Hepatocyte (in vitro differentiated cells): ENCODE measurements at regions not wholly inside any gene's neighbourhood (a gene's known extent, or its start where the extent isn't known, plus 50 kb on each side); places are given as distances from the start of the nearest gene placed in this dataset.

Source experiments
- EZH2 ChIP-seq: fragments of 200-600 bp; sonication (generic); IDR thresholded peaks from 2 replicates; pipeline ENCODE4 v1.6.1; 2016; ENCODE audit warnings: antibody characterized with exemption, mild to moderate bottlenecking, borderline replicate concordance
- EZH2phosphoT487 ChIP-seq: fragments of 200-600 bp; sonication (generic); IDR thresholded peaks from one replicate; pipeline ENCODE4 v1.6.1; 2018; ENCODE audit warnings: antibody characterized with exemption, mild to moderate bottlenecking, low read depth, moderate library complexity; ENCODE audit not compliant: unreplicated experiment, severe bottlenecking
- TF ChIP-seq, protein P1 (sequence below): fragments of 200-600 bp; sonication (generic); IDR thresholded peaks from 2 replicates; pipeline ENCODE4 v1.5.1; 2016; ENCODE audit warnings: antibody characterized with exemption, mild to moderate bottlenecking; ENCODE audit not compliant: poor library complexity

DNA sequence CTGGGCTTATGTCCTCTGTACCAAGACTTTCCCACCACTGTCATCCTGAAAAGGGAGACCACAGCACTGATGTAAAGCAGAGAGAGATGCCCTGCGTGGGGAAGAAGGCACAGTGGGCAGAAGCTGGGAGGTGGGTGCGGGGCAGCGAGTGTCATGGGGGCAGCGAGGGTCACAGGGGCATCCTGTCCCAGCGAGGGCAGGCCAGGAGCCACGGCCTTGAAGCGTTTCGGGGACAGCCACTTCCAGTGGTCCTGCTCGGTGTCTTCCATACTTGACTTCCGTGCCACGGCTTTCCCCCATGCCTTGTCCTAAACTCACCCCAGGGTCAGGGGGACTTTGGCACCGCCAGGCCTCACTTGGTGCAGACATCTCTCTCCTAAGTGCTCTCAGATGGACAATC, 1121.3 kb downstream of the TBC1D22A start:
- no peak for TF ChIP-seq EZH2
- TF ChIP-seq, protein P1, sequence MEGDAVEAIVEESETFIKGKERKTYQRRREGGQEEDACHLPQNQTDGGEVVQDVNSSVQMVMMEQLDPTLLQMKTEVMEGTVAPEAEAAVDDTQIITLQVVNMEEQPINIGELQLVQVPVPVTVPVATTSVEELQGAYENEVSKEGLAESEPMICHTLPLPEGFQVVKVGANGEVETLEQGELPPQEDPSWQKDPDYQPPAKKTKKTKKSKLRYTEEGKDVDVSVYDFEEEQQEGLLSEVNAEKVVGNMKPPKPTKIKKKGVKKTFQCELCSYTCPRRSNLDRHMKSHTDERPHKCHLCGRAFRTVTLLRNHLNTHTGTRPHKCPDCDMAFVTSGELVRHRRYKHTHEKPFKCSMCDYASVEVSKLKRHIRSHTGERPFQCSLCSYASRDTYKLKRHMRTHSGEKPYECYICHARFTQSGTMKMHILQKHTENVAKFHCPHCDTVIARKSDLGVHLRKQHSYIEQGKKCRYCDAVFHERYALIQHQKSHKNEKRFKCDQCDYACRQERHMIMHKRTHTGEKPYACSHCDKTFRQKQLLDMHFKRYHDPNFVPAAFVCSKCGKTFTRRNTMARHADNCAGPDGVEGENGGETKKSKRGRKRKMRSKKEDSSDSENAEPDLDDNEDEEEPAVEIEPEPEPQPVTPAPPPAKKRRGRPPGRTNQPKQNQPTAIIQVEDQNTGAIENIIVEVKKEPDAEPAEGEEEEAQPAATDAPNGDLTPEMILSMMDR: no peak
- TF ChIP-seq EZH2phosphoT487: no peak
